ENCODE measurements at regions not wholly inside any gene's neighbourhood (a gene's known extent, or its start where the extent isn't known, plus 50 kb on each side); places are given as distances from the start of the nearest gene placed in this dataset.

DNA sequence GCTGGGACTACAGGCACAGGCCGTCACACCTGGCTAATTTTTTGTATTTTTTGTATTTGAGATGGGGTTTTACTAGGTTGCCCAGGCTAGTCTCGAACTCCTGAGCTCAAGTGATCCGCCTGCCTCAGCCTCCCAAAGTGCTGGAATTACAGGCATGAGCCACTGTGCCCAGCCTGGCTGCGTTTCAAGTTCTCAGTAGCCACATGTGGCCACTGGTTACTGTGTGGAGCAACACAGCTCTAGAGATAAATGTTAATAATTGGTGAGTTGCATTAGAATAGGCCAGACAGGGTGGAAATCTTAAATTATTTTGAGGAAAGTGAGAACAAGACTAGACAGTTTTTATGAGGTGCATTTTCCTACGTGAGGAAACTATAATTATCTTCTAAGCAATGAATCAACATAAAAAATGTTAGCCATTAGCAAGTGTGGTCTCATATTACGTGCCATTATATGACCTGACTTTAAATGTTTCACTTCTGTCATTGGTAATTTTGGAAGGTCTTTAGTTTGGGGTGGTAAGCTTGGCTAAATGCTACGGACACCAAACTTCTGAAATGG lies 129.6 kb downstream of the PLEKHG1 start:
- Histone ChIP-seq H4K8ac (ENCODE audit: extremely low read depth, insufficient read depth, low read length) (no peak overlapping the region), H4K20me1 (replicated peaks in 1 of 2; ENCODE audit: control insufficient read depth in 1 of 2, insufficient read depth in 2 of 2, low read length in 2 of 2) (no peaks in the 10 kb centered on the region), H4K91ac (replicated peaks; ENCODE audit: insufficient read length, low read length) (no peak overlapping the region), H2BK5ac (ENCODE audit: low read depth, low read length) (no peak overlapping the region), H3K36me3 (ENCODE audit: control insufficient read depth in 2 of 4, insufficient read depth in 4 of 4, low read length in 3 of 4) (no peaks in the 10 kb centered on the region), H3K79me1 (ENCODE audit: low read depth, low read length) (no peaks in the 10 kb centered on the region), H3K4me2 (ENCODE audit: insufficient read depth in 1 of 2, low read depth in 2 of 2, low read length in 2 of 2) (no peak overlapping the region), H3K79me2 (ENCODE audit: control insufficient read depth in 1 of 2, insufficient read depth in 2 of 2, low read length in 2 of 2) (no peaks in the 10 kb centered on the region), H4K5ac (ENCODE audit: insufficient read length, low read depth, low read length) (no peak overlapping the region), H3K4me3 (ENCODE audit: extremely low read depth in 1 of 4, insufficient read depth in 2 of 4, low read depth in 3 of 4, low read length in 4 of 4) (no peak overlapping the region), H2BK12ac (ENCODE audit: low read depth, low read length) (no peak overlapping the region), H3K27me3 (replicated peaks in 1 of 4; ENCODE audit: control insufficient read depth in 3 of 4, extremely low read depth in 1 of 4, insufficient read depth in 3 of 4, low read length in 3 of 4) (no peaks in the 10 kb centered on the region), H3K9me3 (ENCODE audit: insufficient read depth in 2 of 2, low read depth in 1 of 2, low read length in 1 of 2) (no peaks in the 10 kb centered on the region), H3K18ac (ENCODE audit: extremely low read depth, low read length) (no peak overlapping the region), H3K4ac (replicated peaks; ENCODE audit: insufficient read length, low read depth, low read length) (no peak overlapping the region), H3K23me2 (ENCODE audit: low read depth, low read length) (no peaks in the 10 kb centered on the region), H2BK120ac (replicated peaks; ENCODE audit: low read depth, low read length) (no peak overlapping the region), H3K4me1 (replicated peaks in 1 of 4; ENCODE audit: control insufficient read depth in 3 of 4, insufficient read depth in 4 of 4, low read length in 3 of 4) (no peaks in the 10 kb centered on the region), H3K56ac (replicated peaks; ENCODE audit: insufficient read length, low read depth, low read length) (no peak overlapping the region), H3K23ac (ENCODE audit: insufficient read length) (no peak overlapping the region), H2AFZ (ENCODE audit: low read length) (no peak overlapping the region), H2BK15ac (ENCODE audit: low read length) (no peak overlapping the region), H2AK5ac (ENCODE audit: low read depth, low read length) (no peak overlapping the region), H3K27ac (ENCODE audit: low read depth, low read length) (no peak overlapping the region), H3K9ac (replicated peaks in 1 of 4; ENCODE audit: extremely low read depth in 1 of 4, low read depth in 3 of 4, low read length in 3 of 4) (no peak overlapping the region), H2BK20ac (ENCODE audit: low read length) (no peak overlapping the region), H3K14ac (ENCODE audit: insufficient read length) (no peak overlapping the region)
- POLR2A ChIA-PET (ENCODE audit: partially characterized antibody) = no interaction called here
- FAIRE-seq (no peak), DNase-seq (ENCODE audit: low read depth in 1 of 2, low spot score in 2 of 2) (no peak)
- WGBS, 2 experiments (ENCODE audit: extremely low coverage in 1 of 2, insufficient coverage in 1 of 2, insufficient read length in 1 of 2, insufficient replicate concordance in 2 of 2, low coverage in 1 of 2, low lambda C conversion rate in 2 of 2, missing lambda C conversion rate in 1 of 2) = 86% methylated on average over 7 of the region's 7 CpGs; no CpG with 5 or more reads in 1 of the 2 experiments
- CTCF ChIA-PET (ENCODE audit: partially characterized antibody) = interaction anchor here (1.1 to 2.1 kb wide), 2 partner anchors 13 to 44 kb away, joined by 5 to 7 read pairs; no protein-coding TSS in a partner anchor
- no peak for TF ChIP-seq POU5F1 (IDR thresholded peaks at IDR 0.05; ENCODE audit: low read depth, low read length)
- TF ChIP-seq ASH2L (IDR thresholded peaks at IDR 0.05; ENCODE audit: low read length) = no peak
- TF ChIP-seq EGR1 (IDR thresholded peaks at IDR 0.05; ENCODE audit: borderline replicate concordance, low read depth, low read length) = no peak
- TF ChIP-seq CBX5 (IDR thresholded peaks at IDR 0.05; ENCODE audit: low read depth, low read length) = no peak
- TF ChIP-seq RNF2 (IDR thresholded peaks at IDR 0.05; ENCODE audit: borderline replicate concordance, low read depth, low read length, missing control alignments, poor library complexity, severe bottlenecking) = no peak
- TF ChIP-seq CEBPB (IDR thresholded peaks at IDR 0.05; ENCODE audit: low read depth, low read length) = no peak
- TF ChIP-seq SIRT6 (IDR thresholded peaks at IDR 0.05; ENCODE audit: low read length) = no peak
- no peak for TF ChIP-seq TCF12 (IDR thresholded peaks at IDR 0.05; ENCODE audit: low read depth, low read length)
- TF ChIP-seq SIX5 (IDR thresholded peaks at IDR 0.05; ENCODE audit: low read depth, low read length) = no peak
- no peak for TF ChIP-seq SP2 (IDR thresholded peaks at IDR 0.05; ENCODE audit: low read length)
- no peak for TF ChIP-seq NANOG (IDR thresholded peaks at IDR 0.05; ENCODE audit: insufficient read depth, low read depth, low read length, poor library complexity, severe bottlenecking)
- no peak for TF ChIP-seq MAX (IDR thresholded peaks at IDR 0.05)
- no peak for TF ChIP-seq CHD2 (IDR thresholded peaks at IDR 0.05; ENCODE audit: low read length)
- TF ChIP-seq CHD1 (IDR thresholded peaks at IDR 0.05; ENCODE audit: low read depth, low read length) = no peak
- TF ChIP-seq ATF3 (IDR thresholded peaks at IDR 0.05; ENCODE audit: insufficient read depth, low read depth, low read length) = no peak

All from H1 (cell line).